HepG2 (cell line): ENCODE measurements at regions not wholly inside any gene's neighbourhood (a gene's known extent, or its start where the extent isn't known, plus 50 kb on each side); places are given as distances from the start of the nearest gene placed in this dataset.

Experiments
- CREB1 ChIP-seq, 2 experiments: fragments of 450-650 bp in 1 of 2; IDR thresholded peaks; 2 replicates each; pipeline ENCODE4 v1.6.1; 2016 to 2017; ENCODE audit warnings: control low read depth in 1 of 2, mild to moderate bottlenecking in 1 of 2, missing compliant biosample characterization in 1 of 2, missing genetic modification characterization in 1 of 2
- CTCF ChIP-seq: sonication (generic); formaldehyde crosslinking; IDR thresholded peaks from 2 replicates; pipeline ENCODE4 v1.5.0; 2020; ENCODE audit warnings: mild to moderate bottlenecking, missing genetic modification reagents, moderate library complexity
- EP300 ChIP-seq, 3 experiments: sonication (generic) in 1 of 3; formaldehyde crosslinking in 1 of 3; IDR thresholded peaks; 2 replicates each; pipeline versions ENCODE4 v1.5.1 to v1.6.1; 2011 to 2020; ENCODE audit warnings: low read depth in 2 of 3, low read length in 2 of 3, borderline replicate concordance in 1 of 3, improper control_type of control experiment in 1 of 3, mild to moderate bottlenecking in 1 of 3, missing genetic modification reagents in 1 of 3, moderate library complexity in 1 of 3
- NCOA5 ChIP-seq: sonication (generic); formaldehyde crosslinking; IDR thresholded peaks from 2 replicates; pipeline ENCODE4 v1.4.0; 2020; ENCODE audit warnings: missing genetic modification reagents
- NFYB ChIP-seq: sonication (generic); formaldehyde crosslinking; IDR thresholded peaks from 2 replicates; pipeline ENCODE4 v1.4.0; 2020; ENCODE audit warnings: missing genetic modification reagents
- ZNF407 ChIP-seq: sonication (generic); formaldehyde crosslinking; IDR thresholded peaks from one replicate; pipeline ENCODE4 v1.5.1; 2020; ENCODE audit warnings: mild to moderate bottlenecking, missing genetic modification reagents; ENCODE audit errors: not compliant biosample characterization
- ZNF850 ChIP-seq: sonication (generic); formaldehyde crosslinking; conservative IDR thresholded peaks from 2 replicates; pipeline ENCODE4 v1.9.0; 2021; ENCODE audit warnings: mild to moderate bottlenecking, missing genetic modification reagents
- ZSCAN29 ChIP-seq: sonication (generic); formaldehyde crosslinking; conservative IDR thresholded peaks from 2 replicates; pipeline ENCODE4 v1.4.0; 2020; ENCODE audit warnings: mild to moderate bottlenecking, missing genetic modification reagents

GRCh38 chr9:87795178-87795577 lies 69.3 kb downstream of the CTSL start:
- no peak for TF ChIP-seq EP300 (IDR thresholded peaks at IDR 0.05; ENCODE audit: low read depth in 2 of 2, low read length in 2 of 2)
- TF ChIP-seq EP300 (CRISPR knock-in tag; IDR thresholded peaks at IDR 0.05; ENCODE audit: borderline replicate concordance) = no peak
- no peak for TF ChIP-seq NCOA5 (CRISPR knock-in tag)
- no peak for TF ChIP-seq ZNF850
- TF ChIP-seq NFYB = no peak
- TF ChIP-seq ZNF407 (CRISPR knock-in tag) = no peak
- no peak for TF ChIP-seq CREB1 (IDR thresholded peaks at IDR 0.05)
- no peak for TF ChIP-seq CREB1 (CRISPR knock-in tag; IDR thresholded peaks at IDR 0.05)
- TF ChIP-seq ZSCAN29 = no peak
- TF ChIP-seq CTCF (CRISPR knock-in tag) = no peak
